ENCODE measurements at regions not wholly inside any gene's neighbourhood (a gene's known extent, or its start where the extent isn't known, plus 50 kb on each side); places are given as distances from the start of the nearest gene placed in this dataset.
"Not testable (repeated sequence)": the region's sequence is repeated elsewhere in the genome, so short reads cannot be mapped to it uniquely, and the experiment has no call there.

GRCh38 chr3:162370141-162370540 is 873.5 kb downstream of the OTOL1 start:
- Histone ChIP-seq H3K4me3 (ENCODE audit: insufficient read depth, low read depth, low read length) (no peak overlapping the region), H3K36me3 (replicated peaks; ENCODE audit: control insufficient read depth, insufficient read depth, low read length) (no peaks in the 10 kb centered on the region), H3K27me3 (ENCODE audit: control insufficient read depth, insufficient read depth, low read length) (no peaks in the 10 kb centered on the region)
- no peak for DNase-seq

GRCh38 chr3:162376761-162377160 is 880.2 kb downstream of the OTOL1 start:
- H3K4me3 ChIP-seq (ENCODE audit: insufficient read depth, low read depth, low read length): no peak overlapping the region
- H3K27me3 ChIP-seq (ENCODE audit: control insufficient read depth, insufficient read depth, low read length): no peaks in the 10 kb centered on the region
- no peaks in the 10 kb centered on the region for H3K36me3 ChIP-seq (replicated peaks; ENCODE audit: control insufficient read depth, insufficient read depth, low read length)
- no peak for DNase-seq

GRCh38 chr3:162377608-162378007 is 881.0 kb downstream of the OTOL1 start:
- Histone ChIP-seq H3K27me3 (ENCODE audit: control insufficient read depth, insufficient read depth, low read length) (no peaks in the 10 kb centered on the region), H3K4me3 (ENCODE audit: insufficient read depth, low read depth, low read length) (no peak overlapping the region), H3K36me3 (replicated peaks; ENCODE audit: control insufficient read depth, insufficient read depth, low read length) (no peaks in the 10 kb centered on the region)
- no peak for DNase-seq

- no peak for DNase-seq
- Histone ChIP-seq H3K4me3 (ENCODE audit: insufficient read depth, low read depth, low read length) (no peak overlapping the region), H3K36me3 (replicated peaks; ENCODE audit: control insufficient read depth, insufficient read depth, low read length) (no peaks in the 10 kb centered on the region), H3K27me3 (ENCODE audit: control insufficient read depth, insufficient read depth, low read length) (no peaks in the 10 kb centered on the region)
These were observed 888.8 kb downstream of the OTOL1 start for GRCh38 chr3:162385387-162385786.

- H3K27me3 ChIP-seq (ENCODE audit: control insufficient read depth, insufficient read depth, low read length): no peaks in the 10 kb centered on the region
- no peaks in the 10 kb centered on the region for H3K36me3 ChIP-seq (replicated peaks; ENCODE audit: control insufficient read depth, insufficient read depth, low read length)
- no peak for DNase-seq
These were observed 894.3 kb downstream of the OTOL1 start for GRCh38 chr3:162390891-162391290.

GRCh38 chr3:162391301-162391700 is 894.7 kb downstream of the OTOL1 start:
- no peak for DNase-seq
- H3K4me3 ChIP-seq (ENCODE audit: insufficient read depth, low read depth, low read length): no peak overlapping the region
- no peaks in the 10 kb centered on the region for H3K36me3 ChIP-seq (replicated peaks; ENCODE audit: control insufficient read depth, insufficient read depth, low read length)
- no peaks in the 10 kb centered on the region for H3K27me3 ChIP-seq (ENCODE audit: control insufficient read depth, insufficient read depth, low read length)

More at GRCh38 chr3:162390891-162391290, 894.3 kb downstream of the OTOL1 start:
- H3K4me3 ChIP-seq (ENCODE audit: insufficient read depth, low read depth, low read length): no peak overlapping the region

- Histone ChIP-seq H3K36me3 (replicated peaks; ENCODE audit: control insufficient read depth, insufficient read depth, low read length) (no peaks in the 10 kb centered on the region), H3K4me3 (ENCODE audit: insufficient read depth, low read depth, low read length) (no peak overlapping the region), H3K27me3 (ENCODE audit: control insufficient read depth, insufficient read depth, low read length) (no peaks in the 10 kb centered on the region)
- no peak for DNase-seq
These were observed 898.9 kb downstream of the OTOL1 start for GRCh38 chr3:162395496-162395895.

- Histone ChIP-seq H3K27me3 (ENCODE audit: control insufficient read depth, insufficient read depth, low read length) (no peaks in the 10 kb centered on the region), H3K4me3 (ENCODE audit: insufficient read depth, low read depth, low read length) (no peak overlapping the region), H3K36me3 (replicated peaks; ENCODE audit: control insufficient read depth, insufficient read depth, low read length) (no peaks in the 10 kb centered on the region)
- DNase-seq: no peak
These were observed 901.9 kb downstream of the OTOL1 start for GRCh38 chr3:162398554-162398953.

GRCh38 chr3:162400697-162401096 is 904.1 kb downstream of the OTOL1 start:
- Histone ChIP-seq H3K4me3 (ENCODE audit: insufficient read depth, low read depth, low read length) (no peak overlapping the region), H3K27me3 (ENCODE audit: control insufficient read depth, insufficient read depth, low read length) (no peaks in the 10 kb centered on the region), H3K36me3 (replicated peaks; ENCODE audit: control insufficient read depth, insufficient read depth, low read length) (no peaks in the 10 kb centered on the region)
- no peak for DNase-seq

- H3K36me3 ChIP-seq (replicated peaks; ENCODE audit: control insufficient read depth, insufficient read depth, low read length); H3K27me3 ChIP-seq (ENCODE audit: control insufficient read depth, insufficient read depth, low read length); H3K4me3 ChIP-seq (ENCODE audit: insufficient read depth, low read depth, low read length); DNase-seq: not testable (repeated sequence)
These were observed 914.9 kb downstream of the OTOL1 start for GRCh38 chr3:162411556-162411955.

- H3K4me3 ChIP-seq (ENCODE audit: insufficient read depth, low read depth, low read length): no peak overlapping the region
- H3K27me3 ChIP-seq (ENCODE audit: control insufficient read depth, insufficient read depth, low read length): no peaks in the 10 kb centered on the region
- no peak for DNase-seq
- no peaks in the 10 kb centered on the region for H3K36me3 ChIP-seq (replicated peaks; ENCODE audit: control insufficient read depth, insufficient read depth, low read length)
These were observed 925.1 kb downstream of the OTOL1 start for GRCh38 chr3:162421721-162422120.

GRCh38 chr3:162428192-162428591 is 931.6 kb downstream of the OTOL1 start:
- DNase-seq: no peak
- H3K4me3 ChIP-seq (ENCODE audit: insufficient read depth, low read depth, low read length): no peak overlapping the region
- no peaks in the 10 kb centered on the region for H3K27me3 ChIP-seq (ENCODE audit: control insufficient read depth, insufficient read depth, low read length)
- no peaks in the 10 kb centered on the region for H3K36me3 ChIP-seq (replicated peaks; ENCODE audit: control insufficient read depth, insufficient read depth, low read length)

- Histone ChIP-seq H3K27me3 (ENCODE audit: control insufficient read depth, insufficient read depth, low read length) (no peaks in the 10 kb centered on the region), H3K4me3 (ENCODE audit: insufficient read depth, low read depth, low read length) (no peak overlapping the region), H3K36me3 (replicated peaks; ENCODE audit: control insufficient read depth, insufficient read depth, low read length) (no peaks in the 10 kb centered on the region)
- DNase-seq: no peak
These were observed 939.1 kb downstream of the OTOL1 start for GRCh38 chr3:162435750-162436149.

GRCh38 chr3:162436826-162437225 is 940.2 kb downstream of the OTOL1 start:
- DNase-seq: no peak
- Histone ChIP-seq H3K36me3 (replicated peaks; ENCODE audit: control insufficient read depth, insufficient read depth, low read length) (no peaks in the 10 kb centered on the region), H3K4me3 (ENCODE audit: insufficient read depth, low read depth, low read length) (no peak overlapping the region), H3K27me3 (ENCODE audit: control insufficient read depth, insufficient read depth, low read length) (no peaks in the 10 kb centered on the region)

GRCh38 chr3:162437480-162437879 is 940.9 kb downstream of the OTOL1 start:
- no peaks in the 10 kb centered on the region for H3K27me3 ChIP-seq (ENCODE audit: control insufficient read depth, insufficient read depth, low read length)
- DNase-seq: no peak
- H3K4me3 ChIP-seq (ENCODE audit: insufficient read depth, low read depth, low read length): no peak overlapping the region
- no peaks in the 10 kb centered on the region for H3K36me3 ChIP-seq (replicated peaks; ENCODE audit: control insufficient read depth, insufficient read depth, low read length)

GRCh38 chr3:162441716-162442115 is 945.1 kb downstream of the OTOL1 start:
- Histone ChIP-seq H3K27me3 (ENCODE audit: control insufficient read depth, insufficient read depth, low read length) (no peaks in the 10 kb centered on the region), H3K4me3 (ENCODE audit: insufficient read depth, low read depth, low read length) (no peak overlapping the region), H3K36me3 (replicated peaks; ENCODE audit: control insufficient read depth, insufficient read depth, low read length) (no peaks in the 10 kb centered on the region)
- DNase-seq: no peak
